ENCODE measurements at regions not wholly inside any gene's neighbourhood (a gene's known extent, or its start where the extent isn't known, plus 50 kb on each side); places are given as distances from the start of the nearest gene placed in this dataset.

DNA sequence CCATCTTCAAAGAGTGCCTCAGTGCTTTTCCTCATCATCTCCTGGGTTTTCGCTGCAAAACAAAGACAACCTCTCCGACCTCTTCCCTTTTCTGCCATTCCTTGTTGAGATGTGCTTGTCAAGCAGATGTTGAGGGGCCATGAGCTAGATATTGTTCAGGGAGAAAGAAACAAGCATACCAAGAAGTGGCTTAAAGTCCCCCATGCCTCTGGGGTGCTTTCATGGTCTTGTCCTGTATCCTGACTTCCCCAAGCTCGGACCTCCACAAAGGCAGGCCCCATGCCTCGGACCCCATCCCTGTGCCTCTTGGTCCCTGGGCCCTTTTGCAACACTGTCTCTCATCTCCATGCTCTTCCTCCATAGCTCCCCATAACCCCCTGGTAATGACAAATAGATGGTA lies 103.8 kb downstream of the C1orf94 start:
- TF ChIP-seq, protein P1, sequence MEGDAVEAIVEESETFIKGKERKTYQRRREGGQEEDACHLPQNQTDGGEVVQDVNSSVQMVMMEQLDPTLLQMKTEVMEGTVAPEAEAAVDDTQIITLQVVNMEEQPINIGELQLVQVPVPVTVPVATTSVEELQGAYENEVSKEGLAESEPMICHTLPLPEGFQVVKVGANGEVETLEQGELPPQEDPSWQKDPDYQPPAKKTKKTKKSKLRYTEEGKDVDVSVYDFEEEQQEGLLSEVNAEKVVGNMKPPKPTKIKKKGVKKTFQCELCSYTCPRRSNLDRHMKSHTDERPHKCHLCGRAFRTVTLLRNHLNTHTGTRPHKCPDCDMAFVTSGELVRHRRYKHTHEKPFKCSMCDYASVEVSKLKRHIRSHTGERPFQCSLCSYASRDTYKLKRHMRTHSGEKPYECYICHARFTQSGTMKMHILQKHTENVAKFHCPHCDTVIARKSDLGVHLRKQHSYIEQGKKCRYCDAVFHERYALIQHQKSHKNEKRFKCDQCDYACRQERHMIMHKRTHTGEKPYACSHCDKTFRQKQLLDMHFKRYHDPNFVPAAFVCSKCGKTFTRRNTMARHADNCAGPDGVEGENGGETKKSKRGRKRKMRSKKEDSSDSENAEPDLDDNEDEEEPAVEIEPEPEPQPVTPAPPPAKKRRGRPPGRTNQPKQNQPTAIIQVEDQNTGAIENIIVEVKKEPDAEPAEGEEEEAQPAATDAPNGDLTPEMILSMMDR (IDR thresholded peaks at IDR 0.05 in 8 of 11, conservative IDR thresholded peaks at IDR 0.05 in 3 of 11), result no peak
- TF ChIP-seq POLR2A (IDR thresholded peaks at IDR 0.05), result no peak
